Gastrocnemius medialis (tissue), 4 donors: ENCODE measurements at regions not wholly inside any gene's neighbourhood (a gene's known extent, or its start where the extent isn't known, plus 50 kb on each side); places are given as distances from the start of the nearest gene placed in this dataset.

Experiments used
- POLR2A ChIP-seq, 2 donors: fragments of 450-650 bp; IDR thresholded peaks; one replicate each; pipeline ENCODE4 v1.6.1; 2017; ENCODE audit warnings: antibody characterized with exemption in 2 of 2, mild to moderate bottlenecking in 2 of 2, moderate library complexity in 2 of 2
- TF ChIP-seq, protein P1 (sequence below), 5 experiments: fragments of 450-650 bp in 3 of 5; fragments of 200-600 bp in 2 of 5; sonication (generic) in 2 of 5; IDR thresholded peaks in 4 of 5; conservative IDR thresholded peaks in 1 of 5; 1 replicate in 4 of 5; 2 replicates in 1 of 5; pipeline ENCODE4 v1.5.1; 2016 to 2019; ENCODE audit warnings: antibody characterized with exemption in 5 of 5, mild to moderate bottlenecking in 3 of 5, moderate library complexity in 3 of 5

DNA sequence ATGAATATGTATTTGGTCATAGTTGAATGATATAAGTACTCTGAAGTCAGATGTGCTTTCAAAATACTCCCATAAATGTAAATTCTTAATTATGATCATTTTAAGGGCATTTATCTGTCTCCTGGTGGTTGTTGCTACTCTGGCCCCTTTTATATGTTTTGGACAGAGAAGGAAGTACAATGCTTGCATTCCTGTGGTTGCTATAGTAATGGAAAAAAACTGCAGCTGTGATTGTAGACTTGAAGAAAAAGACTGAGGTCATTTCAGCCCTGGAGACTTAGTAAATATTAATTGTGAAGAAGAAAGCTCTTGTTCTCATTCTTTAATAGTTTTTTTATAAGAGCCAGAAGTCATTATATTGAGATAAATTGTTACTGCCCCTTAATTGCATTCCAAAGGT, 70.2 kb upstream of the FERD3L start:
- TF ChIP-seq, protein P1, sequence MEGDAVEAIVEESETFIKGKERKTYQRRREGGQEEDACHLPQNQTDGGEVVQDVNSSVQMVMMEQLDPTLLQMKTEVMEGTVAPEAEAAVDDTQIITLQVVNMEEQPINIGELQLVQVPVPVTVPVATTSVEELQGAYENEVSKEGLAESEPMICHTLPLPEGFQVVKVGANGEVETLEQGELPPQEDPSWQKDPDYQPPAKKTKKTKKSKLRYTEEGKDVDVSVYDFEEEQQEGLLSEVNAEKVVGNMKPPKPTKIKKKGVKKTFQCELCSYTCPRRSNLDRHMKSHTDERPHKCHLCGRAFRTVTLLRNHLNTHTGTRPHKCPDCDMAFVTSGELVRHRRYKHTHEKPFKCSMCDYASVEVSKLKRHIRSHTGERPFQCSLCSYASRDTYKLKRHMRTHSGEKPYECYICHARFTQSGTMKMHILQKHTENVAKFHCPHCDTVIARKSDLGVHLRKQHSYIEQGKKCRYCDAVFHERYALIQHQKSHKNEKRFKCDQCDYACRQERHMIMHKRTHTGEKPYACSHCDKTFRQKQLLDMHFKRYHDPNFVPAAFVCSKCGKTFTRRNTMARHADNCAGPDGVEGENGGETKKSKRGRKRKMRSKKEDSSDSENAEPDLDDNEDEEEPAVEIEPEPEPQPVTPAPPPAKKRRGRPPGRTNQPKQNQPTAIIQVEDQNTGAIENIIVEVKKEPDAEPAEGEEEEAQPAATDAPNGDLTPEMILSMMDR (IDR thresholded peaks at IDR 0.05 in 4 of 5, conservative IDR thresholded peaks at IDR 0.05 in 1 of 5), result no peak
- no peak for TF ChIP-seq POLR2A (IDR thresholded peaks at IDR 0.05)
